ENCODE measurements at regions not wholly inside any gene's neighbourhood (a gene's known extent, or its start where the extent isn't known, plus 50 kb on each side); places are given as distances from the start of the nearest gene placed in this dataset.

GRCh38 chr10:4332764-4333458 is 493.1 kb upstream of the AKR1E2 start:
- TF ChIP-seq TEAD4 (IDR thresholded peaks at IDR 0.05) (no peak), CREB1 (IDR thresholded peaks at IDR 0.05; ENCODE audit: low read depth) (no peak), TCF12 (IDR thresholded peaks at IDR 0.05; ENCODE audit: low read depth) (no peak), CEBPB (IDR thresholded peaks at IDR 0.05) (no peak), EGR1 (IDR thresholded peaks at IDR 0.05) (no peak), USF1 (IDR thresholded peaks at IDR 0.05) (no peak), RAD21 (IDR thresholded peaks at IDR 0.05; ENCODE audit: low read depth) (no peak), EP300 (IDR thresholded peaks at IDR 0.05; ENCODE audit: borderline replicate concordance) (no peak)

DNA sequence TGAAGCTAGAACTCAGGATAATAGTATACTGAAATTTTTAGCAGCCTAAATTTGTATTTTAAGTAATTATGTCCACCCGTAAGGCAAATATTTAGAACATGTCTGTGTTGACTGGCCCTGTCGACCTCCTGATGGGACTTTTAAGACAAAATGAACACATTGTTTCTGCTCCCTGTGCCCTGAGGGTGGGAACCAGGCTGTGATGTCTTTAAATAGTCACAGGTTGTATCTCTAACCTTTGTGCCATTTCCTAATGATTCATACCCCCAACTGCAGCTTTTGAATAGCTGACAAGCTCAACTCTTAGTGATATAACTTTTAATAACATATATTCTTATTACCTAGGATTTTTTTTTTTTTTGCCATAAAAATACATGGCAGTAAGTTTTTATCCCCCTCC is 494.9 kb upstream of the AKR1E2 start:
- TF ChIP-seq ZBTB7A (IDR thresholded peaks at IDR 0.05; ENCODE audit: low read depth) = no peak

DNA sequence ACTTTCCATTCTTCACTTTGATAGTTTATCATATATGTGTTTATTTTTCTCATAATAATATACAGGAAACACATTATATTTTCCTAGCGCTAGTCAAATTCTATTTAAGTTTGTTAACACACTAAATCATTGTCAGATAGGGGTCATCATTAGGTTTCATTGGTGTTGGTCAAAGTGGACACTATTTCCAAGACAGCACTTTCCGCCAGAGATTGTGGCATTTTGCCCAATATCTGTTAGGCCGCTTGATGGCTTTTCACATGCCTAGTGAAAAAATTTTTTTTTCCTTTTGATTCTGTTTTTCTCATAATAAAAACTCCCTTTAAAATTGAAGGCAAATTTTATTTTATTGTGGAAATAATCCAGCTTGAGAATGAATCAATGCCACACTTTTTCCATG is 495.4 kb upstream of the AKR1E2 start:
- TF ChIP-seq RAD21 (IDR thresholded peaks at IDR 0.05; ENCODE audit: low read depth) = no peak

DNA sequence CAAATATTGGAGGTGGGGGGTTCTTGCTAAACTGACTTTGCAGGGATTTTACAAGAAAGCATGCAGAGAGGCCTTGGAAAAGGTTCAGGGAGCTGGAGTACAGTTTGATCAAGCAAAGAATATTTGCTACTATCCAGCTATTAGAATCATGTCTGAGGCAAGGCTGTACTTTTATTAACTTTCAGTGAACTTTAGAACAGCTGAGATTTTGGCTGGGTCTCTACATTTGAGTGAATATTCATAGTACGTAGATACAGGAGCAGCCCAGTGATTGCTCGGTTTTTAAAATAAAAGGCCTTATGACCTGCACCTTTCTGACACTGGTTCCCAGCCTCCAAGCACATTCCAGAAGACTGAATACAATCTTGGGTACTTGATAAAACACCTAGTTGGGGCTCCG is 496.8 kb upstream of the AKR1E2 start:
- no peak for TF ChIP-seq CREB1 (IDR thresholded peaks at IDR 0.05; ENCODE audit: low read depth)
- no peak for TF ChIP-seq FOXM1 (IDR thresholded peaks at IDR 0.05; ENCODE audit: borderline replicate concordance, low read depth)

DNA sequence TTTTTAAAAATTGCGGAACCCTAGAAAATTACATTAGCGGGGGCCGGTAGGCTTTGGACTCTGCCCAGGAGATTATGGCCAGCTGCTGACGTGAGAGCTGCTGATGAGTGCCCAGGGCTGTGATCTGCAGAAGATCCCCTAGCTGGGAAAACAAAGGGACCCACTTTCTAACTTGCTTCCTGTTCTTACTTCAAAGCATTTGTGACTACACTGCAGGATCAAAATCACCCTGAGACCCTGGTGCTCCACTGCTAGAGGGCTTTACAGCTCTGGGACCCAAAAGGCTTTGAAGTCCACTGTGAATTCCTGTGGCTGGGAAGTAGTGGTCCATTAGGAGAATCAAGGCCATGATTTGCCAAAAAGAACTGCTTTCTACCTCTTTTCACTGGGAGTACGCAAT is 499.4 kb upstream of the AKR1E2 start:
- no peak for TF ChIP-seq MAX (IDR thresholded peaks at IDR 0.05)
- TF ChIP-seq TCF12 (IDR thresholded peaks at IDR 0.05; ENCODE audit: low read depth) = no peak
- no peak for TF ChIP-seq CREB1 (IDR thresholded peaks at IDR 0.05; ENCODE audit: low read depth)
- no peak for TF ChIP-seq RAD21 (IDR thresholded peaks at IDR 0.05; ENCODE audit: low read depth)
- no peak for TF ChIP-seq EP300 (IDR thresholded peaks at IDR 0.05; ENCODE audit: borderline replicate concordance)
- TF ChIP-seq USF1 (IDR thresholded peaks at IDR 0.05) = no peak

- TF ChIP-seq YY1 (IDR thresholded peaks at IDR 0.05; ENCODE audit: low read depth) (no peak), ZBTB7A (IDR thresholded peaks at IDR 0.05; ENCODE audit: low read depth) (no peak), TEAD4 (IDR thresholded peaks at IDR 0.05) (no peak), TCF12 (IDR thresholded peaks at IDR 0.05; ENCODE audit: low read depth) (no peak), EP300 (IDR thresholded peaks at IDR 0.05; ENCODE audit: borderline replicate concordance) (no peak), USF1 (IDR thresholded peaks at IDR 0.05) (no peak), EGR1 (IDR thresholded peaks at IDR 0.05) (no peak), NFIC (IDR thresholded peaks at IDR 0.05) (no peak), FOXM1 (IDR thresholded peaks at IDR 0.05; ENCODE audit: borderline replicate concordance, low read depth) (no peak), TAF1 (IDR thresholded peaks at IDR 0.05; ENCODE audit: low read depth) (no peak), RAD21 (IDR thresholded peaks at IDR 0.05; ENCODE audit: low read depth) (no peak), CEBPB (IDR thresholded peaks at IDR 0.05) (no peak), CREB1 (IDR thresholded peaks at IDR 0.05; ENCODE audit: low read depth) (no peak), MAX (IDR thresholded peaks at IDR 0.05) (no peak)
- TF ChIP-seq, protein P1, sequence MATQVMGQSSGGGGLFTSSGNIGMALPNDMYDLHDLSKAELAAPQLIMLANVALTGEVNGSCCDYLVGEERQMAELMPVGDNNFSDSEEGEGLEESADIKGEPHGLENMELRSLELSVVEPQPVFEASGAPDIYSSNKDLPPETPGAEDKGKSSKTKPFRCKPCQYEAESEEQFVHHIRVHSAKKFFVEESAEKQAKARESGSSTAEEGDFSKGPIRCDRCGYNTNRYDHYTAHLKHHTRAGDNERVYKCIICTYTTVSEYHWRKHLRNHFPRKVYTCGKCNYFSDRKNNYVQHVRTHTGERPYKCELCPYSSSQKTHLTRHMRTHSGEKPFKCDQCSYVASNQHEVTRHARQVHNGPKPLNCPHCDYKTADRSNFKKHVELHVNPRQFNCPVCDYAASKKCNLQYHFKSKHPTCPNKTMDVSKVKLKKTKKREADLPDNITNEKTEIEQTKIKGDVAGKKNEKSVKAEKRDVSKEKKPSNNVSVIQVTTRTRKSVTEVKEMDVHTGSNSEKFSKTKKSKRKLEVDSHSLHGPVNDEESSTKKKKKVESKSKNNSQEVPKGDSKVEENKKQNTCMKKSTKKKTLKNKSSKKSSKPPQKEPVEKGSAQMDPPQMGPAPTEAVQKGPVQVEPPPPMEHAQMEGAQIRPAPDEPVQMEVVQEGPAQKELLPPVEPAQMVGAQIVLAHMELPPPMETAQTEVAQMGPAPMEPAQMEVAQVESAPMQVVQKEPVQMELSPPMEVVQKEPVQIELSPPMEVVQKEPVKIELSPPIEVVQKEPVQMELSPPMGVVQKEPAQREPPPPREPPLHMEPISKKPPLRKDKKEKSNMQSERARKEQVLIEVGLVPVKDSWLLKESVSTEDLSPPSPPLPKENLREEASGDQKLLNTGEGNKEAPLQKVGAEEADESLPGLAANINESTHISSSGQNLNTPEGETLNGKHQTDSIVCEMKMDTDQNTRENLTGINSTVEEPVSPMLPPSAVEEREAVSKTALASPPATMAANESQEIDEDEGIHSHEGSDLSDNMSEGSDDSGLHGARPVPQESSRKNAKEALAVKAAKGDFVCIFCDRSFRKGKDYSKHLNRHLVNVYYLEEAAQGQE (IDR thresholded peaks at IDR 0.05; ENCODE audit: low read depth) = no peak
Observed at GRCh38 chr10:4319870-4320367, 506.1 kb upstream of the AKR1E2 start.

DNA sequence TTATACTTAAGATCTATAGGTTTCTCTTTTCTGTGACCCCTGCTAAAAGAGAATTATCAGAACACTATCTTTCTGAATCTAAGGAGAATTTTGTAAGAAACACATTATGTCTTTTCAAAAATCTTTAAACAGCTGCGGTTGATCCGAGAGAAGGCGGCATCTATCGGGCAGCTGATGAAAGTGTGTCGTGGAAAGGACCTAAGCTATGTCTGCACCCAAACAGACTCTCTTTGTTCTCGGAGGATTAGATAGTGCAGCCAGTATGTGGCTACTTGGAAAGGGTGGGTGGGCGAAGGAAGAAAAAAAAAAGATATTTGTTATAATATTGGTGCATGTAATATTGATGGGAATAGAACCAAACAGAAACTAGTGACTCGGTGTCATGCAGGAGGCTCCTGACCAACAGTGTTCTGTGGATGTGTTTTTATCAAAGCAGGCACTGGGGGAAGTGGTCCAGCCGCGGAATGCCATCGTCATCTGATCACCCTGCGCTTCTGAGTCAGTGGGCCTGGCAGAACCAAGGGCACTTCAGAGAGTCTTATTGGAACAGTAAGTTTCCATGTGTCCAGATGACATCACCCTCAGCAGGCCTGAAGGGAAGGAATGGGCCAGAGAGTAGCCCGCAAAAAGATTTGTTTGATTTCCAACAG is 509.7 kb upstream of the AKR1E2 start:
- TF ChIP-seq RAD21 (IDR thresholded peaks at IDR 0.05; ENCODE audit: low read depth) (no peak), CREB1 (IDR thresholded peaks at IDR 0.05; ENCODE audit: low read depth) (no peak), USF1 (IDR thresholded peaks at IDR 0.05) (no peak), YY1 (IDR thresholded peaks at IDR 0.05; ENCODE audit: low read depth) (no peak), TAF1 (IDR thresholded peaks at IDR 0.05; ENCODE audit: low read depth) (no peak), CEBPB (IDR thresholded peaks at IDR 0.05) (no peak), TEAD4 (IDR thresholded peaks at IDR 0.05) (no peak), NFIC (IDR thresholded peaks at IDR 0.05) (no peak), MAX (IDR thresholded peaks at IDR 0.05) (no peak), FOXM1 (IDR thresholded peaks at IDR 0.05; ENCODE audit: borderline replicate concordance, low read depth) (no peak), EP300 (IDR thresholded peaks at IDR 0.05; ENCODE audit: borderline replicate concordance) (no peak), EGR1 (IDR thresholded peaks at IDR 0.05) (no peak), ZBTB7A (IDR thresholded peaks at IDR 0.05; ENCODE audit: low read depth) (no peak), TCF12 (IDR thresholded peaks at IDR 0.05; ENCODE audit: low read depth) (no peak)
- TF ChIP-seq, protein P1 (IDR thresholded peaks at IDR 0.05; ENCODE audit: low read depth) = no peak

Data from Ishikawa (cell line).